ENCODE measurements at regions not wholly inside any gene's neighbourhood (a gene's known extent, or its start where the extent isn't known, plus 50 kb on each side); places are given as distances from the start of the nearest gene placed in this dataset.

DNA sequence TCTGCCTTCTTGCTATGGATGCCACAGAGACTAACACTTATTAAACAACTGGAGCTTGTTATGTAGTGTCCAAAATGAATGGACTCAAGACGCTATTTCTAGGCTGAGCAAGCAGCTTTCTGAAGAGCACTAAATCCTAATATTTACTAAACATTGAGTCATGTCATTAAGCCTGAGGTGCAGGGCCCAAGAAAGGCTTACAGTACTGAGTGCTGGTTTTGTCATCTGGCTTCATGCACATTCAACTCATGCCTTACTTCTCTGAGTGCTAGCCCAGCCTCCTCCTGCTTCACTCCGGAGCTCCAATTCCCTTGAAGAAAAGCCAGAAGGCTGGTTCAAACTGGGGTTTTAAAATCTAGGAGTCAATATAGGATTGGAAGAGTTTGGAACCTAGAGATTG is 363.3 kb upstream of the CDH5 start:
- TF ChIP-seq, protein P1, sequence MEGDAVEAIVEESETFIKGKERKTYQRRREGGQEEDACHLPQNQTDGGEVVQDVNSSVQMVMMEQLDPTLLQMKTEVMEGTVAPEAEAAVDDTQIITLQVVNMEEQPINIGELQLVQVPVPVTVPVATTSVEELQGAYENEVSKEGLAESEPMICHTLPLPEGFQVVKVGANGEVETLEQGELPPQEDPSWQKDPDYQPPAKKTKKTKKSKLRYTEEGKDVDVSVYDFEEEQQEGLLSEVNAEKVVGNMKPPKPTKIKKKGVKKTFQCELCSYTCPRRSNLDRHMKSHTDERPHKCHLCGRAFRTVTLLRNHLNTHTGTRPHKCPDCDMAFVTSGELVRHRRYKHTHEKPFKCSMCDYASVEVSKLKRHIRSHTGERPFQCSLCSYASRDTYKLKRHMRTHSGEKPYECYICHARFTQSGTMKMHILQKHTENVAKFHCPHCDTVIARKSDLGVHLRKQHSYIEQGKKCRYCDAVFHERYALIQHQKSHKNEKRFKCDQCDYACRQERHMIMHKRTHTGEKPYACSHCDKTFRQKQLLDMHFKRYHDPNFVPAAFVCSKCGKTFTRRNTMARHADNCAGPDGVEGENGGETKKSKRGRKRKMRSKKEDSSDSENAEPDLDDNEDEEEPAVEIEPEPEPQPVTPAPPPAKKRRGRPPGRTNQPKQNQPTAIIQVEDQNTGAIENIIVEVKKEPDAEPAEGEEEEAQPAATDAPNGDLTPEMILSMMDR (conservative IDR thresholded peaks at IDR 0.05; ENCODE audit: low read depth, low read length): no peak
- no peak for TF ChIP-seq EZH2 (IDR thresholded peaks at IDR 0.05; ENCODE audit: low read length, unreplicated experiment)
